SK-N-SH treated with all-trans-retinoic acid at 6 μM for 48 hours (cell line): ENCODE measurements at regions not wholly inside any gene's neighbourhood (a gene's known extent, or its start where the extent isn't known, plus 50 kb on each side); places are given as distances from the start of the nearest gene placed in this dataset.

Source experiments
- ATAC-seq: fragments of 200-7000 bp; cut with Tn5 transposase; 3 replicates; pipeline ENCODE4 v1.9.1; 2020; ENCODE audit warnings: mild to moderate bottlenecking, moderate library complexity
- ARNTL ChIP-seq: fragments of 450-650 bp; formaldehyde crosslinking; IDR thresholded peaks from 2 replicates; pipeline ENCODE4 v1.5.0; 2020; ENCODE audit warnings: low read depth, mild to moderate bottlenecking, moderate library complexity, borderline replicate concordance
- BACH2 ChIP-seq: fragments of 250-450 bp; sonication (Bioruptor Pico); IDR thresholded peaks from 2 replicates; pipeline ENCODE4 v1.9.0; 2021; ENCODE audit warnings: mild to moderate bottlenecking, borderline replicate concordance
- CSDC2 ChIP-seq: fragments of 250-450 bp; sonication (Bioruptor Pico); IDR thresholded peaks from 2 replicates; pipeline ENCODE4 v1.5.0; 2020; ENCODE audit warnings: mild to moderate bottlenecking, moderate library complexity
- CSRNP3 ChIP-seq: fragments of 250-450 bp; sonication (Bioruptor Pico); IDR thresholded peaks from 2 replicates; pipeline ENCODE4 v1.5.1; 2021; ENCODE audit warnings: mild to moderate bottlenecking, moderate library complexity
- ESRRG ChIP-seq: fragments of 250-450 bp; sonication (Bioruptor Pico); IDR thresholded peaks from 2 replicates; pipeline ENCODE4 v1.6.1; 2021; ENCODE audit warnings: mild to moderate bottlenecking
- GLIS3 ChIP-seq: fragments of 250-450 bp; sonication (Bioruptor Pico); IDR thresholded peaks from 2 replicates; pipeline ENCODE4 v1.5.0; 2020; ENCODE audit warnings: mild to moderate bottlenecking, moderate library complexity
- ISL1 ChIP-seq: fragments of 250-450 bp; sonication (Bioruptor Pico); IDR thresholded peaks from 2 replicates; pipeline ENCODE4 v2.1.2; 2022; ENCODE audit warnings: mild to moderate bottlenecking, moderate library complexity
- OSR1 ChIP-seq: fragments of 250-450 bp; sonication (Bioruptor Pico); IDR thresholded peaks from 2 replicates; pipeline ENCODE4 v1.8.0; 2022; ENCODE audit warnings: moderate library complexity, mild to moderate bottlenecking, inconsistent platforms
- POU6F1 ChIP-seq: fragments of 250-450 bp; sonication (Bioruptor Pico); IDR thresholded peaks from 2 replicates; pipeline ENCODE4 v1.8.0; 2021; ENCODE audit warnings: low read depth, mild to moderate bottlenecking, moderate library complexity, borderline replicate concordance
- PPARA ChIP-seq: fragments of 250-450 bp; sonication (Bioruptor Pico); IDR thresholded peaks from 2 replicates; pipeline ENCODE4 v1.5.0; 2020; ENCODE audit warnings: mild to moderate bottlenecking, borderline replicate concordance
- RARB ChIP-seq: fragments of 250-450 bp; sonication (Bioruptor Pico); IDR thresholded peaks from 2 replicates; pipeline ENCODE4 v1.8.0; 2021; ENCODE audit warnings: mild to moderate bottlenecking, moderate library complexity
- SNAI2 ChIP-seq: fragments of 250-450 bp; sonication (Bioruptor Pico); IDR thresholded peaks from 2 replicates; pipeline ENCODE4 v1.5.0; 2020; ENCODE audit warnings: mild to moderate bottlenecking, moderate library complexity
- TCF4 ChIP-seq: fragments of 250-450 bp; sonication (Bioruptor Pico); IDR thresholded peaks from 2 replicates; pipeline ENCODE4 v1.8.0; 2021; ENCODE audit warnings: mild to moderate bottlenecking, moderate library complexity, borderline replicate concordance
- TOX ChIP-seq: fragments of 250-450 bp; sonication (Bioruptor Pico); IDR thresholded peaks from 2 replicates; pipeline ENCODE4 v1.8.0; 2021; ENCODE audit warnings: mild to moderate bottlenecking, moderate library complexity, borderline replicate concordance
- TSHZ2 ChIP-seq: fragments of 250-450 bp; sonication (Bioruptor Pico); IDR thresholded peaks from 2 replicates; pipeline ENCODE4 v1.5.0; 2020; ENCODE audit warnings: mild to moderate bottlenecking, moderate library complexity
- ZC3H10 ChIP-seq: fragments of 250-450 bp; sonication (Bioruptor Pico); IDR thresholded peaks from 2 replicates; pipeline ENCODE4 v1.5.1; 2021; ENCODE audit warnings: mild to moderate bottlenecking, moderate library complexity
- ZFP3 ChIP-seq: fragments of 250-450 bp; sonication (Bioruptor Pico); IDR thresholded peaks from 2 replicates; pipeline ENCODE4 v1.5.0; 2020; ENCODE audit warnings: mild to moderate bottlenecking, moderate library complexity
- ZFP30 ChIP-seq: fragments of 450-650 bp; formaldehyde crosslinking; IDR thresholded peaks from 2 replicates; pipeline ENCODE4 v1.5.0; 2022; ENCODE audit warnings: mild to moderate bottlenecking, moderate library complexity
- ZNF565 ChIP-seq: fragments of 450-650 bp; formaldehyde crosslinking; conservative IDR thresholded peaks from 2 replicates; pipeline ENCODE4 v1.5.0; 2020; ENCODE audit warnings: low read depth, mild to moderate bottlenecking, moderate library complexity
- ZNF70 ChIP-seq: fragments of 450-650 bp; formaldehyde crosslinking; IDR thresholded peaks from 2 replicates; pipeline ENCODE4 v1.5.0; 2020; ENCODE audit warnings: mild to moderate bottlenecking, moderate library complexity
- ZNF8 ChIP-seq: fragments of 450-650 bp; formaldehyde crosslinking; IDR thresholded peaks from 2 replicates; pipeline ENCODE4 v1.5.0; 2020; ENCODE audit warnings: mild to moderate bottlenecking, moderate library complexity

GRCh38 chr1:79796434-79796833 lies 789.9 kb upstream of the ADGRL4 start:
- TF ChIP-seq POU6F1 (CRISPR knock-in tag) (no peak), ZNF565 (CRISPR knock-in tag) (no peak), GLIS3 (no peak), OSR1 (CRISPR knock-in tag) (no peak), ISL1 (CRISPR knock-in tag) (no peak), TCF4 (no peak), CSRNP3 (CRISPR knock-in tag) (no peak), ZFP30 (CRISPR knock-in tag) (no peak), SNAI2 (CRISPR knock-in tag) (no peak), TOX (CRISPR knock-in tag) (no peak), ARNTL (CRISPR knock-in tag) (no peak), ZNF70 (CRISPR knock-in tag) (no peak), RARB (CRISPR knock-in tag) (no peak), ZFP3 (CRISPR knock-in tag) (no peak), ESRRG (CRISPR knock-in tag) (no peak), CSDC2 (CRISPR knock-in tag) (no peak), ZC3H10 (CRISPR knock-in tag) (no peak), ZNF8 (CRISPR knock-in tag) (no peak), BACH2 (CRISPR knock-in tag) (no peak), PPARA (no peak)
- ATAC-seq, result no peak

- ATAC-seq, result peak; percentile 59
- TF ChIP-seq ESRRG (CRISPR knock-in tag) (no peak), OSR1 (CRISPR knock-in tag) (no peak), RARB (CRISPR knock-in tag) (no peak), GLIS3 (no peak), CSRNP3 (CRISPR knock-in tag) (no peak), ZNF8 (CRISPR knock-in tag) (no peak), ARNTL (CRISPR knock-in tag) (no peak)
Observed at GRCh38 chr1:79792219-79792930, 785.8 kb upstream of the ADGRL4 start.

GRCh38 chr1:79791488-79792218 lies 785.1 kb upstream of the ADGRL4 start:
- TF ChIP-seq ISL1 (CRISPR knock-in tag) (0 out of 2 replicates have a peak, but pooled peaks have one; percentile 29), ZFP30 (CRISPR knock-in tag) (no peak), TSHZ2 (no peak), CSRNP3 (CRISPR knock-in tag) (no peak), ESRRG (CRISPR knock-in tag) (no peak), ARNTL (CRISPR knock-in tag) (no peak), CSDC2 (CRISPR knock-in tag) (no peak), PPARA (no peak)
- peak; percentile 92 for ATAC-seq
